HL-60 (cell line): ENCODE measurements at regions not wholly inside any gene's neighbourhood (a gene's known extent, or its start where the extent isn't known, plus 50 kb on each side); places are given as distances from the start of the nearest gene placed in this dataset.

Source experiments
- CTCF ChIP-seq: IDR thresholded peaks from one replicate; pipeline ENCODE4 v1.5.1; 2011; ENCODE audit warnings: low read length, control low read depth, inconsistent platforms; ENCODE audit not compliant: insufficient read depth
- GABPA ChIP-seq: IDR thresholded peaks from 2 replicates; pipeline ENCODE4 v1.6.1; 2012; ENCODE audit warnings: low read depth
- POLR2AphosphoS5 ChIP-seq: IDR thresholded peaks from 2 replicates; pipeline ENCODE4 v1.6.1; 2012; ENCODE audit warnings: low read depth
- SPI1 ChIP-seq: IDR thresholded peaks from 2 replicates; pipeline ENCODE4 v1.6.1; 2012; ENCODE audit warnings: low read depth, mild to moderate bottlenecking, borderline replicate concordance

GRCh38 chr1:82215056-82215852 lies 414.5 kb downstream of the ADGRL2 start:
- TF ChIP-seq CTCF (no peak), POLR2AphosphoS5 (no peak), SPI1 (no peak), GABPA (no peak)
